ENCODE measurements at regions not wholly inside any gene's neighbourhood (a gene's known extent, or its start where the extent isn't known, plus 50 kb on each side); places are given as distances from the start of the nearest gene placed in this dataset.
"Not testable (repeated sequence)": the region's sequence is repeated elsewhere in the genome, so short reads cannot be mapped to it uniquely, and the experiment has no call there.

DNA sequence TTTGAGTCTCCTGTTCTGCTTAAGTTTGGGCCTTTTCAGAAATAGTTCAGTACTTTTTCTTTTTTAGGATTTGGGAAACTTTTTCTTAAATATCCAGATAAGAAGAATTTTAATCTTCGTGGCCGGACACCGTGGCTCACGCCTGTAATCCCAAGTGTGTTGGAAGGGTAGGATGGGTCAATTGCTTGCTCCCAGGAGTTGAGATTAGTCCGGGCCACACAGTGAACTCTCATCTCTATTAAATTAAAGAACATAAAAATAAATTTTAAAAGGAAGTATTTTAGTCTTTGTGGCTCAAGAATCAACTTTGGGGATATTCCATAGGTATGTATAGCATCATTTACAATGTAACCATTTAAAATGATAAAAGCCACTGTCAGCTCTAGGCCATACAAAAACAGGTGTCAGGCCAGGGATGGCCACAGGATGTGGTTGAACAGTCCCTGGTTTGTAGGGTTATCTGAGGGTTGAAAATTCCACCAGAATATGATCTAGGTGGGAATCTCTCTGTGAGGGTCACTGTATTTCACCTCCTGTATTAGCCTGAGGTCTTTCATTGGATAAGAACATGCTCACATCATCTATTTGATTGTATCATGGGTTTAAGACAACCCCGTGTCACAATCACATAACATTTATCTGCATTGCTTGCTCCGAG, 115.6 kb downstream of the GGTLC2 start:
- DNase-seq: no peak

DNA sequence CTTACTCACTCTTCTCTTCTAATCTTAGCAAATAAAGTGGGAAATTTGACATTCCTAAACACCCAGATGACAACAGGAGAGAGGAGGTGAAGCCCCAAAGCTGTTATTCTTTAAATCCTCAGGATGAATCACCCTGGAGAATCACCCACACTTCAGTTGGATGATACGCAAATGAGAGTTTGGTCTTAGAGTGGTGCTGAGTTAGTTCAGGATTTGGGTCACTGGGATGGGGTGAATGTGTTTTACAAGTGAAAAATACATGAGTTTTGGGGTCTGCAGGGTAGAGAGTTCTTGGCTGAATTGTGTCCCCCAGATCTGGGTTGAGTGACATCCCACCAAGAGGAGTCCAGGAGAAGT, 117.2 kb downstream of the GGTLC2 start:
- DNase-seq: no peak

DNA sequence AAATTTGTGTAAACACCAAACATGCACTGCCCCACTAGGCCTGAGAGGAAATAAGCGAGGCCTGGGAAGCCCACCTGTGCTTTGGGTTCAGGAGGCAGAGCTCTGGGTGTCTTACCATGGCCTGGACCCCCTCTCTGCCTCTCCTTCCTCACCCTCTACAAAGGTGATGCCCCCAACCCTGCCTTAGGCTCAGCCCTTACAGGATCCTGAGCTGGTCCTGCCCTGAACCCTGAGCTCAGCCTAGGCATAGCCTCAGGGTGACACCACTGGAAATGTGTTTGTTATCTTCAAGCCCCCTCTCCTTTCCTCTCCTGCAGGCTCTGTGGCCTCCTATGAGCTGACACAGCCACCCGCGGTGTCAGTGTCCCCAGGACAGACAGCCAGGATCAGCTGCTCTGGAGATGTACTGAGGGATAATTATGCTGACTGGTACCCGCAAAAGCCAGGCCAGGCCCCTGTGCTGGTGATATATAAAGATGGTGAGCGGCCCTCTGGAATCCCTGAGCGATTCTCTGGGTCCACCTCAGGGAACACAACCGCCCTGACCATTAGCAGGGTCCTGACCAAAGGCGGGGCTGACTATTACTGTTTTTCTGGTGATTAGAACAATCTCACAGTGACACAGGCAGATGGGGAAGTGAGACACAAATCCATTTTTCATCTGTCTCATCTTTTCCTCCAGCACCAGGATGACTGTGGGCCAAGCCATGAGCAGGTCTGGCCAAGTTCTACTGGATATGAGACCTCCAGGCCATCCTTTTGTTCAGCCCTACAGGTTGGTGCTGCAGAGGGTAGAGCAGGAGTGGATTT, 117.8 kb downstream of the GGTLC2 start:
- DNase-seq: no peak

DNA sequence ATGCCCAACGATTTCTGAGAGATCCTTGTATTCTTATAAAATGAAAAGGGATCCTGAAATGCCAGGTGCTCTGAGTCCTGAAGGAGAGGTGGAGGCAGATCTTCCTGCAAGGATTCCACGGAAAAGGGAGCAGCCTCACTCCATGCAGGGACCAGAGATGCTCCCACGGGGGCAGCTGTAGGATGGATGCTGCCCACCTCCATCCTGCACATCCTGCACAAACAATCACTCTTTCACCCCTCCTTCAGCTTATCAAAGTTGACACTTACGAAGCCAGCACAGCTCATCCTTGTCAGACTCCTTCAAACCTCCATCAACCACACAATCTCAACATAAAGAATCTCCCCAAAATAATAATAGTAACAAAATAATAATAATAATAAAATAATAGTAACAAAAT, 119.1 kb downstream of the GGTLC2 start:
- DNase-seq: no peak

DNA sequence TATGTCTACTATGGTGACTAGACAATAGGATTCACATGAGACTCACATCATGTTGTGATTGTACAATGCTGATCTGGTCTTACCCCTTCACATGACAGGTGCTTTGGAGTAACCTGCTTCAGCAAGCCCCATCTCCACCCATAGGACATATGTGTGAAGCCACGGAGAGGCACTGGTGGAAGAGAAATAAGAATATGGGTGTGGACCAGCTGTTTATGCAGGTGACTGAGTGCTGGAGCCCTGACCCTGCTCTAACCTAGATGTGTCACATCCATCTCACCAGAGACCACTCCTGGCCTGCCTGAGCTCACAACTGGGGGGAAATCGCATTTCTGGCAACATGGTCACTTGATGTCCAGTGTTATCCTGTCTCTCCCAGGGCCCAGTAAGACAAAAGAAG, 119.7 kb downstream of the GGTLC2 start:
- no peak for DNase-seq

DNA sequence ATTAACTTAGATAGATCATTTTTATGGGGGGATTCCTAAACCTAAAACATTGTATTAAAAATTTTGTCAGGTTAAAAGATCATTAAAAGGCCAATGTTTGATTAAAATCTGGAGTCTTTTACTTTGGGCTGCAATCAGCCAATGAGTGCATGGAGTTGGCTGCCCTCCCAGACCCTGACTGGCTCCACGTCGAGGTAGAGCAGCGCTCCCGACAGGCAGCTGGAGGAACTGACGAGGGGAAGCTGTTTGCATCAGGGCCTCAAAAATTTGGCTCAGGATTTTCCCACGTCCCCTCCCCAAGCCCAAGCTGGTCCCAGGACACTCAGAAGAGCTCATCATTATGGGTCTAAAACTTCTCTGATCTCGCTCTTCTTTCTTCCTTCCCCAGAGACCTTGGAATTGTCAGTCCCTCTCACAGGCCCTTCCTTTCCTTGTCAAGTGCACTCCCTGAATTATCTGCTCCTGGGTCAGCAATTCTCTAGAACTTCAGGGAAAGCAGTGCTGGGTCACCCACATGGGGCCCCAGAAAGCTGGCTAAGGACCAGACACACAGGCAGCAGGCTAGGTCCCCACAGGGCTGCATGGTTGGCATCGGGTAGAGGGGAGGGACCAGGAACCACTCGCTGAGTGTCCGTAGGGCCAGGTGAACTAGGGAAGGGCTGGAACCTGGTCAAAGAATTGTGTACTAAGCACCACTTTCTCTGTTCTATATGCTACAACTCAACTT, 119.6 kb upstream of the IGLL5 start:
- no peak for DNase-seq

DNA sequence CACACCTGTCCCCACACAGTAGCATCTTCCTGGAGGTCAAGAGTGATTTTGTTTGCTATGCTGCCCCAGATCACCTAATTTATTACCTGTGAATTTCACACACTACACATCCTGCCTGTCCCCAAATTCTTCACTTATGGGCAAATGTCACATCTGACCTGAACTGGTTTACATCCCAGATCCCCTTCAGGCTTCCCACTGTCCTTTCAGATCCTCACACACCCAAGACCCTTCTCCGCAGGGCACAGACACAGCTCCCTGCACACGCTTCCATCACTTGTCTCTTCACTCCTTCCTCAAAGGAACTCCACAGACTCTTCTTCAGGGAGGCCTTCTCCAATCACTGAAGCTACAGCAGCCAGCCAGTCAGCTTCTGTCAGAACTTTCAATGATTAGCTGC, 118.7 kb upstream of the IGLL5 start:
- no peak for DNase-seq

DNA sequence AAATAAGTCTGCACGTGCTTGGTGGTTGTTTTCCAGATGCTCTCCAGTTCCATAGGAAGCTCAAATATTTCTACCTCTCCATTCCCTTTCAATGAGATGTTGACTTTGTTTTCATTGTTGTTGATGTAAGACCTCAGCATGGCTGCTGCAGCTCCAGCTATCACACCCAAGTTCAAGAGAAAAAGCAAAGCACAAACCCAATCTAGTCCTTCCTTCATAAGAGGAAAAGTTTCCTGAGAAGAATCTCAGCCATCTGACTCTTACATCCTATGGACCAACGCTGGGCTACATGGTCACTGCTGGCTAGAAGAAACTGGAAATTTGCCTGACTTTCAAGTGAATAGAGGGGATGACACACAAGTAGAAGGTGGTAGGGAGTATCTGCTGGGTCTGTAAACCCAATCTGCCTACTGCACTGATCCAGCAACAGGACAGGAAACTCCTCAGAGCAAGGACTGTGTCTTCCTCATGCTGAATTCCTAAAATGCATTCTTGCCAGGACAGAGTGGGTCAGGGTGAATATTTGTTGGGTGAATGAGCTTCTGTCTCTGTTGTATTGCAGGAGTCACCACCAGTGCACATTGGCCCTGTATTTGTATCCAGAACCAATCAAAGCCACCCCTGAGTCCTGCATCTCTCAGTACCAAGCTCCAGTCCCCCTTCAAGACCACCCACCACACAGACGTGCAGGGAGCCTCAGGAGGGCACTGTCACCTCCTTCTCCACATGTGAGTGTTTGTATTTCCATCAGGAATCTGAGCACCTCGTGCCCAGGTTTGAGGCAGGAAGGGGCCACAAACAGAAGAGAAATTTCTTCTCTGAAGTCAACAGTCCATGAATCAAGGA, 118.0 kb upstream of the IGLL5 start:
- no peak for DNase-seq

DNA sequence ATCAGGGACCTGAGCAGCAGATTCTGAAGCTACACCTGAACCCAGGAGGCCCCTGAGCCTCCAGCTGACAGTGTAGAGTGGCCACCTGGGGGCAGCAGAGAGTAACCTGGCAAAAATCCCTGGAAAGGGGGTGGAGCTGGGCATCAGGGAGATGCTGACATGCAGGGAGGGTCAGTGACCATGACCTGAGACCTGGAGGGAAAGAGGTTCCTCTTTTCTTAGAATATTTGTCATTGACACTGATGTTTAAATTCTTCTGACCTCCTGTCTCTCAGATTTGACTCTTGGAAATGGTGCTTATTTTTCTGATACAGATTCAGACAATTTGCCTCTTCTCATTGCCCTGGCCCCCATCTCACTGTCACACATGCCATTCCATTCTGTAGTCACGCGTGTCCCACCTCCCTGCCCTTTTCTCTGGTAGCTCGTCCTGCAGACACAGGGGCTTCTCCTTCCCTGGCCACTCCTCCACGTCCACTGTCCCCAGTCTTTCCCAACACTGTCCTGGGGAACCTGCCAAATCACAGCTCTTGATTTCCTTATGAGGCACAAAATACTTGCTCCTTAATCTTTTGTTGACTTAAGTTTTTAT, 117.2 kb upstream of the IGLL5 start:
- DNase-seq: no peak

DNA sequence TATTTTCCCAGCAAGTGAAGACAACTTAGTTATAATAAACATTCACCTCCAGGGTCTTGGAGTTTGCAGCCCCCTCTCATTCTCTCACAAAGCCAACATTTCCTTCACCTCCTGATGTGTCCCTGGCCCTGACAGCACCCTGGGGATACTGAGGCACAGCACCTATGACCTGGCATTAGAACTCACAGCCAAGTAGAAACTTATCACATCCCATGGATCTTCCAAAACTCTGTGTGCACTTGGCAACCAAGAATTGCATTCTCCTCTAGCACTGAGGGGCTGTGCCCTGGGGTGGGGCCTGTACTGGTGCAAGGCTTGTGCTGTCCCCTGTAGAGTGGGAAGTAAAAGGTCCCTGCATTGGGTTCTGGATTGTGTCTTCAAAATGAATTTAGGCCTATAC, 116.7 kb upstream of the IGLL5 start:
- DNase-seq: no peak

DNA sequence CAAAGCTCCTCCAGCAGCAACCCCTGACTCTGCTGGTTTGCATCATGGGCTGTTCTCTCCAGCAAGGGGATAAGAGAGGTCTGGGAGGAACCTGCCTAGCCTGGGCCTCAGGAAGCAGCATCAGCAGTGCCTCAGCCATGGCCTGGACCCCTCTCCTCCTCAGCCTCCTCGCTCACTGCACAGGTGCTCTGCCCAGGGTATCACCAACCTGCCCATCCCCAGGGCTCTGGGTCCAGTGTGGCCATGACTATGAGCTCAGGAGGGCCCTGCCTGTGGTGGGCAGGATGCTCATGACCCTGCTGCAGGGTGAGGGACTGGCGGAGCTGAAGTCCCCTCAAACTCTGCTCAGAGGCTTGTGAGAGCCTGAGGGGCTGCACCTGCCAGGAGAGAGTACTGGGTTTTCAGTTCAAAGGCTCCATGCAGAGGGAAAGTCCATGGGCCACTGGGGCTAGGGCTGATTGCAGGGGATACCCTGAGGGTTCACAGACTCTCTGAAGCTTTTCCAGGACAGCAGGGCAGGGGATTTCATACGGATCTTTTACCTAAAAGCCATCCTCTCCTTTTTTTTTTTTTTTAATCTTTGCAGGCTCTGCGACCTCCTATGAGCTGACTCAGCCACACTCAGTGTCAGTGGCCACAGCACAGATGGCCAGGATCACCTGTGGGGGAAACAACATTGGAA, 115.8 kb upstream of the IGLL5 start:
- no peak for DNase-seq

DNA sequence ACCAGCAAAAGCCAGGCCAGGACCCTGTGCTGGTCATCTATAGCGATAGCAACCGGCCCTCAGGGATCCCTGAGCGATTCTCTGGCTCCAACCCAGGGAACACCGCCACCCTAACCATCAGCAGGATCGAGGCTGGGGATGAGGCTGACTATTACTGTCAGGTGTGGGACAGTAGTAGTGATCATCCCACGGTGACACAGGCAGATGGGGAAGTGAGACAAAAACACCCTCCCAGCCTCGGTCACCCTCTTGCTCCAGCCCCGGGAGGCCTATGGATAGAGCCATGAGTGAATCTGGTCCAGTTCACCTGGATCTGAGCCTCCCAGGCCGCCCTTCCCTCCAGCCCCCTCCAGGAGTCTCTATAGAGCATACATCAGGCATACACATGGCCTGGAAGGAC, 115.2 kb upstream of the IGLL5 start:
- DNase-seq: no peak

DNA sequence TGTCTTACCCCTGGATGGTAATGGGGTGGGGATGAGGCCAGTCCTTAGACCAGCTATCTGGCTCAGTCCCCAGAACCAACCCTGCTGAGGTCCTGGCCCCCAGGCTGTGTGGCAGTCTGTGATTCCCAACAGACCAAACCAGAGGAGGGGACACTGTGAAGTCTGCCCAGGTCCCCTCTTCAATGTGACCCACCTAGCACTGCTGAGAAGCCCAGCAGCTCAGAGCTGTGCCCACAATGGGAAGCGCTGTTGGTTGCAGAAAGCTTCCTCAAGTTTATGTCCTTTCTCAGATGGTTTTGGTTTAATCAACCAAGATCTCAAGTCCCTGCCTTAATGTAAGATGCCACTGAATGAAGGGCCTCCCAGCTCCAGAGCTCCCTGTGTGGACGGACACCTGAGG, 114.7 kb upstream of the IGLL5 start:
- no peak for DNase-seq

DNA sequence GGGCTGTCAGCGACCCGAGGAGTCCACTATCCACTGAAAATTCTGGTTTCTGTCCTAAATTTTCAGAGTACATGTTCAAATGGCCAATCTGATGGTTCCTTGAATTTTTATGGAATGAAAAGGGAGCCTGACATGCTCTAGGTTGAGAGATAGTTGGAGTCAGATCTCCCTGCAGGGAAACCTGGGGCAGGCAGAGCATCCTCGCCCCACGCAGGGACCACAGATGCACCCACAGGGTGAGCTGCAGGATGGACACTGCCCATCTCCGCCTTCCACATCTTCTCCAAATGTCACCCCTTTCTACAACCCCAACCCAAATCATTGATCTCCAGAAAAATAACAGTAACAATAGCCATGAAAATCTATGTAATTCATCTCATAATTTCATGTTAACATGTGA, 114.2 kb upstream of the IGLL5 start:
- DNase-seq: no peak

DNA sequence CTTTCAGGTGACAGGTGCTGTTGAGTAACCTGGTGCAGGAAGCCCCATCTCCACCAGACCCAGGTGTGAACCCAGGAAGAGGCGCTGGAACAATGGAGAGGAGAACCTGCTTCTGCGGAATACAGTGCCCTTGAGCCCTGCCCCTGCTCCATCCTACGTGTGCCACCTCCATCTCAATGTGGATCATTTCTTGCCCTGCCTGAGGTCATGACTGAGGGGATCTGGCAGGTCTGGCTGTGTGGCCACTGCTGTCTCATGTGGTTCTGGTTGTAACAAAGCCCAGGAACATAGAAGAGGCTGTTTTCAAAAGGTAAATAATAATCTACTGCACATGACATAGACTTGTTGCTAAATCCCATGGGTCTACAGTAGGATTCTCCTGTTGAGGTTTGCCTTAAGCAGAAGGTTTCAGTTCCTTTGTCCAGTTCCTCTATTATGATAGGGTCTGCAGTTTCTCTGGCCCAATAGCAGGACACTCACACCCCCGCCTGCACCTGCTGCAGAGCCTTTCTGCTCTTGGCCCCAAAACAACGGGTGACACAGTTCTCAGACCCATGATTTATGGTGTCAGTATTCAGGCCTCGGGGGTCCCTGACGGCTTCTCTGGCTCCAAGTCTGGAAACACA, 113.5 kb upstream of the IGLL5 start:
- no peak for DNase-seq

DNA sequence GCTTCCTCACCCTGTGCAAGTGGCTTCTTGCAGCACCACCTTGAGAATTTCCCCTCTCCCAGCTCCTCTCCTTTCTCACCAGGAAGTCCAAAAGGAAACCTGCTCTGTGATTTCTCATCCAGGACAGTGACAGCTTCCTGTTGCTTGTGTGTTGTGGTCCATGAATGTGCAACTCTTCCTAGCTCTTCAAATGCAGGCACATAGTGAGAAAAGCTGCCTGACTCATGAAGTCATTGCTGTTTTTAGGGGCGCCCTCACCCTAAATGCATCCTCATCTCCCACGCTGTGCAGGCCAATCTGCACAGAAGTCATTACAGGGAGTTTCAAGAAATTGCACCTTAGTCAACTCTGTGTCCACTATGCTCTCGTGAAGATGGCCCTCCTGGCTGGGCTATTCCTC, 112.9 kb upstream of the IGLL5 start:
- not testable (repeated sequence) for DNase-seq

DNA sequence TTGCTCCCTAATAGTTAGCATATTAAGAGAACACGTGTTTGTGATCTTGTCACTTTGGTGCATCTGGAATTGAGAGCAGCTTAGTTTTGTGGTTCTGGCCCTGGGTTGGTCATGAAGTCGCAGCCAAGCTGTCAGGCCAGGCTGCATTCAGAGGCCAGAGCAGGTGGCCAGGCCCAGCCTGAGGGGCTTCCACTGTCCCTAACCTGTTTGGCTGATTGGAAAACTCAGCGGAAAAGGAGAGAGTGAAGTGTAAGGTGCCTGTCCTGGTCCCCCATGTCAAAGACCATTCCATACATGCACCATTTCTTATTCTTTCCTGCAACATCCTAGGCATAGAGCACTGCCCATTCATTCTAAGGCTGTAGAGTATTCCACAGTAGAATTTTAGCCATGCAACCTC, 111.5 kb upstream of the IGLL5 start:
- DNase-seq: no peak

DNA sequence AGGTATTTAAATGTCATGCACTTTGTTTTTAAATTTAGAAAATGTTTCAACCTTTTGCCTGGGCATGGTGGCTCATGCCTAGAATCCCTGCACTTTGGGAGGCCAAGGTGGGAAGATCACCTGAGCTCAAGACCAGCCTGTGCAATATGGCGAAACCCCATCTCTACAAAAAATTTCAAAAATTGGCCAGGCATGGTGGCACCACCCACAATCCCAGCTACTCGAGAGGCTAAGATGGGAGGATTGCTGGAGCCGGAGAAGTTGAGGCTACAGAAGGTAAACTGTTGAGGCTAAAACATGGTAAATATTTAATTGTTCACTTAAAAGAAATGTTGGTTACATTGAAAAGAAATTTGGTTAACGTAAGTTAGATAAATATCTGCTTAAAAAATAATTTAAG, 108.4 kb upstream of the IGLL5 start:
- no peak for DNase-seq

DNA sequence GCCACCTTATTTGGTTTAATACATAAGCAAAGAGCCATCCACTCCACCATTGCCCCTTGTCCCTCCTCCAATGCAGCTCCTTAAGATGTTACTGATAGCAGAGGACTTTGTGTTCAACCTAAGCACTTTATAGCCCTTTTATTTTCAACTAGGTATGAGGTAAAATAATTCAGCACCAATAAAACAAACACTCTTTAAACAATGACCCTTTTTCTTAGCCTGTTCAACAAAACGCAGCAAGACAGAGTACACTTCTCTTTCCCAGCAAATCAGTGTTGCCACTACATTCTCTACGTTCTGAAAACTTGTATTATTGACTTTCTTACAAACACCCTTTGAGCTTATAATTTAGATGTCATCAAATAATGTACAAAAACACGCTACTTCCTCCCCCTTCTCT, 104.0 kb upstream of the IGLL5 start:
- no peak for DNase-seq

DNA sequence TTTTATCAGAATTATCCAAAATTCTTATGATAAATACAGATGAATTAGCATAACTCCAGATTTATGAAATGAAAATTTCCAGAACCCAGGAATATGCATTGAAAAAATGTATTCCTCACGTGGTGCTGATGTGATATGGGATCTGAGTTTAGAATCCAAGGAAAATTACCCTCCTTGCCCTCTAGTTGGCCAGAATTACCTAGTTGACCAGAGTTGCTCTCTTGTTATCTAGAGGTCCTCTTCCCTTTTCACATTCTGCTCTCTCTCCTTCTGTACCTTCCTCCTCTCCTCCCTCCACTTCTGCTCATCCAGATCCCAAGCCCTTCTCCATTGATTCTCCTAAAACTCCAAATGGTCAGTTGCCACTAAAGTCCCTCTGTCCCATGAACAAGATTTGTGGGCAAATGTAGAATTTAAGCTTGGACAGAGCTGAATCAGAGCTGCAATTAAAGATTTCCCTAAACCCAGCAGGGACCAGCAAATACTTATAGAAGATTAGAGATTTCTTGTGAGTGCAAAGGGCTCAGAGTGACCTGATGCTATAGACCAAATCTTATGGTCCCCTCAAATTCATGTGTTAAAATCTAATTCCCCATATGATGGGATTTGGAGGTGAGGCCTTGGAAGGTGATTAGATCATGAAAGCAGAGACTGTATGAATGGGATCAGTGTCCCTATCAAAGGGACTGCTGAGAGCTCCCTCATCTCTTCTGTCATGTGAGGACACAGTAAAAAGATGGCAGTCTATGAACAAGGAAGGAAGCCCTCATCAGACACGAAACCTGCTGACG, 103.2 kb upstream of the IGLL5 start:
- no peak for DNase-seq

All from NCI-H1436 treated with DMSO at 0.1 percent for 48 hours (cell line).